ENCODE measurements at regions not wholly inside any gene's neighbourhood (a gene's known extent, or its start where the extent isn't known, plus 50 kb on each side); places are given as distances from the start of the nearest gene placed in this dataset.

DNA sequence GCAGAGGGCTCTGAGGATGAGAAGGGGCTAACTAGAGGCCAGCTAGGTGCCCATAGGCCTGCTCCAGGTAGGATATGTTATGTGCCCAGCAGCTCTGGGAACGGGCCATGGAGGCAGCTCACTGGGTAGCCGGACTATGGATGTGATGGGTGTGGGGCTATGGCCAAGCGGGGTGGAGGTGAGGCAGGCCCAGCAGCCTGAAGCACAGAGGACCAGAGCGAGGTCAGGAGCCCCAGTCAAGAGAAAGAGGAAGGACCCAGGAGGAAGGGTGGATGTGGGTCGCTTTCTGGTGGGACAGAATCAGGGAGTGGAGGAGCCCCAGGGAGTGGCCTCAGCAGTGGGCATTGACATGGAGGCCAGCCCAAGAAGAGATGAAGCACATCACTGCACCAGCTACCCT is 117.9 kb upstream of the MLN start:
- no peak for DNase-seq

DNA sequence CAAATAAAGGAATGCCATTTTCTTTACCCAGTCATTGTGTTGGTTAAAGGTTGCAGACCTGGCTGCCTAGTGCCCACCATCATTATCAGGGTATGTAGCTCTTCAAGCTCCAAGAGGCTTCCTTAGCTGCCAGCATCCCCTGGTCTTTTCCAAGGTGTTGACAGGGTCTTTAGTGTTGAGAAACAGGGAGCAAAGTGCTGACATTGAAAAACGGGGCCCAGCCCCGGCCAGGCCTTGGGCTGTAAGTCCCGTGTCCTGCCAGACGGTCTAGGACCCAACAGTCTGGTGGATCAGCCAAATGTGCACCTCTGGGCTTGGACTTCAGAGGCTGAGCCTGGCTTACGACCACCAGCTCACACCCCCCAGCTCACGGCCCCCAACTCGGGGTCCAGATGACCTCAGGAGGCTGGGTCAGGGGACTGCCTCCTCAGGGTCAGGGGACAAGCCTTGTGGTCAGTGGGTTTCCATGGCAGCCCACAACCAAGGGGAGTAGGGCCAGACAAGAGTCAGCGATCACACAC is 114.4 kb upstream of the MLN start:
- no peak for DNase-seq

DNA sequence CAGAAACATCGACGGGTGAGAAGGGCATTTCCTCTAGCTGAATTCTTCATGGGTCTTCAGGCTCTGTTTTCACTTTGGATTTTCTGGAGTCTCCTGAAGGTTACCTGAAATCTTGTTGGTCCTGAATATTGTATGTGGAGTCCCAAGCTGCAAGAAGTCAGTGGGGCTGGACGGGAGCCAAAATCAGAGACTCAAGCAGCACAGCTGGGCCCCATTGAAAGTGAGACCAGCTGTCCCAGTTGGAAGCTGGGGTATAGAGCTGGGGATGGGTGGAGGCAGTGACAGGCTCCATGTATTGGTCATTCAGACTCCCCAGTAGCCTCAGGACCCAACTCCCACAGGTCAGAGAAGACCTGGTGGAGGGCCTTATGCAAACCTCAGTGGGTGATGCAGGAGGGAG is 111.3 kb upstream of the MLN start:
- no peak for DNase-seq

DNA sequence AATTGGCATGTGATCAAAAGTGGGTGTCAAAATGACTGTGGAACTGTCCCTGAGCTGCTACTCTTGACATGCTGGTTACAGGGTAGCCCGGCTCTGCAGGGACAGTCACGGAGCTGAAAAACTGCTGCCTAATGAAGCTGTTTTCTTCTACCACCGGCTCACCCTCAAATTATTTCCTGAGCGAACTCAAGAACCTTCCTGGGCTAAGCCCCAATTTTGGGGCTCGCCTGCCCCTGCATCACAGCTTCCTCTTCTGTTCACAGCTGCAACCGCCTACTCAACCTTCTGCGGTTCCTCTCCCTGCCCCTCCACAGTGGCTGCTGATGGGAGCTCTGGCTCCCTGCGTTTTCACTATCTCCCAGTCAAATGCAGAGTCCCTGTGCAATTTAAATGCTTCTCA is 110.8 kb upstream of the MLN start:
- DNase-seq: no peak

DNA sequence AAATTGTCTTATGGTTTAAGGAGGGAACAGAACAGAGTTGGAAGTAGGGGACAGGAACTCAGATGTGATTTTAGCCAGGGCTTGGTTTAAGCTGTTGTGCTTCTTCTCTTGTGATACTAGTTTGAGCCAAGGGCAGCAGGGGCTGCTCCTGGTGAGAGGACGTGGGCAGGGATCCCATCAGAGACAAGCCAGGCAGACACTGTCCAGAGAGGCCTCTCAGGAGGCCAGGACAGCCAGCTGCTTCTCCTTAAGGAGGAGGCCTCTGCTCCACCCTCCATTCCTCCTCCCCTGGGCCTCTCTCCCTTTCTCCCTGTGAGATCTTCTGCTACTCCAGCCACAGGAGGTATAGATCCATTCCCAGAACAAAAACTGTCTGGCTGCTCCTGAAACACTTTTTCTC is 108.4 kb upstream of the MLN start:
- DNase-seq: no peak

GRCh38 chr6:33911488-33911887 is 107.7 kb upstream of the MLN start:
- no peak for DNase-seq

DNA sequence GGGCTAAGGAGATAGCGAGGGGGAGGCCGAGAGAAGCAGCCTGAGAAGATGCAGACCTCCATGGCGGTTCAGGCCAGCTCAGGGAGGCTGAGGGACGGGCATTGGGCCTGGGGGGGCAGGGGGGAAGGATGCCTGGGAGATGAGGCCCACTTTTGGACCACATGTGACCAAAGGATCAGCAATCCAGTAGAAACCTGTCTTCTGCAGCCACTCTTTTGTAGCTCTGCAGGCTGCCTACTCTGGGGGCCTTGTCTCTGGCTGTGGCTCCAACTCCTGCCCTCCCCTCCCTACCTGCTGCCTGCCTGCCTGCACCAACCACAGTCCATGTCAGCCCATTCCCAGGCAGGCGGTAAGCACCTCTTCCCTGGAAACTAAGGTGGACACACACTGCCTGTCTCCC is 106.8 kb upstream of the MLN start:
- no peak for DNase-seq

DNA sequence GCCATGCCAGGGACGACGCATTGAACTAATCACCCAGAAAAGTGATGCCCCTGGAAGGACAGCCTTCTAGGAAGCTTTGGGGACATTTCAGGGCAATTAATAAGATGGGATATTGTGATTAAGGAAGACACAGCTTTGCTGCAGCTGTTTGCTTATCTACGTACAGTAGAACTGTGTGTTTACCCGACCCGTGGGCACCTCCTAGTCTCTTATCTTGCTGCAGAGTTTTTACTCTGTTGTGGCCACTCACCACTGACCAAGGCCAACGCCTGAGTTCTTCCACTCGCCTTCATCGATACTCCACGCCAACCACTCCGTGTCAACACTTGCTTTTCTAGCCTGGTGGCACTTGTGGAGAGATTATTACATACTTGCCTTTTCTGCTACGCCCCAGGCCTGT is 105.9 kb upstream of the MLN start:
- no peak for DNase-seq

GRCh38 chr6:33908025-33908424 is 104.2 kb upstream of the MLN start:
- no peak for DNase-seq

GRCh38 chr6:33907227-33907626 is 103.4 kb upstream of the MLN start:
- no peak for DNase-seq

DNA sequence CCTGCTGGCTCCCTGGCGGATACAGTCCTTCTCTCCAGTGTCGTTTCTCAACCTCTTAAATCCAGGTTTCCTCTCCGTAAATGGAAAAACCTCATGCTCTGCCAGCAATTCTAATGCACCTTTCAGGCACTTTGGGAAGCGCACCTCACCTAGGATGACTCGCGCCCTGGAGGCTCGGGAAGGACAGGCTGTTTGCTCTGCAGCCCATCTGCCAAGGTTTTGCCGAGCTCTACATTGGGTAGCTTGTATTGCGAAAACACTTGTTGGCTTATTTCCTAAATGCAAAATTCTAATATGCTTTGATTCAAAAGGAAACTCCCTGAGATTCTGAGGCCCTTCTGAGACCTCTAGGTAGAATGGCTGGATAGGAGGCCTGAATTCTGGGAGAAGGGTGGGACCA is 102.6 kb upstream of the MLN start:
- DNase-seq: no peak

DNA sequence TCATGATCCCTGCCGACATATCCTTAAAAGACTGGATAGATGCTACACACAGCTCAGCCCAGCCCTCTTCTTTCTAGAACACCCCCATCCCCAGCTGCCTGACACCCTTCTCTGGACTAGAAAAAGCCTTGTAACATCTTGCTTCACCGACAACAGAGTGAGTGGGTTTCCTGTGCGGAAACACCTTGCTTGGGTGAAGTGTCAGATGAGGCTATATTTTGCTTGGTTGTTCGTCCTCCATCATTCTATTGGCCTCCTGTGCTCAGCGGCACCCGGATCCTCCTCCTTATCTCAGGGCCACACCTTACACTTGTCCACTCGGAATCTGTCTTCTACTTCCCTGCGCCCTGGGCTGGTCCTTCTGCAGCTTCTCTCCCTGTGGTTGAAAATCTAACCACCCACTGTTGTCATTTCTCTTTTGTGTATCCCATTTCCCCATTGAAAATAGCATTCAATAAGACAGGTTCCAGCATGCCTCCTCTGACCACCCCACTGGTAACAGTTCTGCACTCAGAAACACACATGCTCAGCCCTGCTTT is 101.3 kb upstream of the MLN start:
- peak; percentile 15 for DNase-seq

GRCh38 chr6:33904747-33905065 is 100.9 kb upstream of the MLN start:
- DNase-seq: no peak

DNA sequence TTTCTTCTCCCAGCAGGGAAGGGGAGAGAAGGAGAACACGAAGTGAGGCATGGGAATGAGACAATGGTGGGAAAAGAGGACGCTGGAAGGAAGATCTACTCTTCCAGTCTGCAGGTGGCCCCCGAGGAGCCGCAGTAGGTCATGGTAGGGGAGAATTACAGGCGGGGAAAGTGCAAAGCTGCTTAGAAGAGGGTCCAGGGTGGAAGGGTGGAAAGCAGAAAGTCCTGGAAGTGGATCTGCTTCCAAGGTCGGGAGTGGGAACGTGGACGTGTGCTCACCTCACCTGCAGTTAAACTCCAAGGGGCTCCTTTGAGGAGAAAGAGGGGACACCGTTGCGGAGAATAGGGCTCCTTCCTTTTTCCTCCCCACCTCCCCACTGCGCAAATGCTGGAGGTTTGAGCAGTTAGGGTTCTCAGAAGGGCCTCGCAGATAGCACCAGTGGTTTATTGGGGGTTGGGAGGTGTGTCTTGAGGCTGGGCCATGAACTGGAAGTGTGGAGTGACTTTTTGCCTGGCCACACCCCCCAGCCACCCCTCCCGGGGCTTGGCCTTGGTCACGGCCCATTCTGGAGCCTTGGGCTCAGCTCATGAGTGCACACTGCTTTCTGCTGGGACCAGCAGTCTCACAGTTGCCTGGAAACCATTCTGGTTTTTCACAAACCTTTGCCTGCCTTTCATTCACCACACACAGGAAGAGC is 100.4 kb upstream of the MLN start:
- peak; percentile 30 for DNase-seq

DNA sequence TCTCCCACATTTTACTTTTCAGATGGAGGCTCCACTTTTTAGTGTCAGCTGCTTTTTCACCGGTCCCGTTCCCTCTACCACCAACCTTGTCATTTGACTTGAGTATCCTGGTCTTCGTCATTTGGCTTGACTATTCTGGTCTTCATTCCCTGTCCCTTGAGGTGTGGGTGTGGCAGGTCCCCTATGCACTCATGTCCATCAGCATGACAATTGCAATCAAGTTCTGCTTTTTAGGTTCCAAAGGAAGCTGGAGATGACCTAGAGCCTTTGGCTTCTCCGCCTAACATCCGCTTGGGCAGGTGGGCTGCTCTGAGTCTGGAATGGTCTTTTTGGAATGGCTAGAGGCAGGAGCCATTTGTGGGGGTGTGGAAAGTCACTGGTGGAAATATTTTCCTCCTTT is 99.8 kb upstream of the MLN start:
- DNase-seq: no peak

GRCh38 chr6:33902457-33902853 is 98.7 kb upstream of the MLN start:
- no peak for DNase-seq

GRCh38 chr6:33901822-33902456 is 98.1 kb upstream of the MLN start:
- DNase-seq: no peak

GRCh38 chr6:33898771-33899170 is 95.0 kb upstream of the MLN start:
- no peak for DNase-seq

- no peak for DNase-seq
These were observed 93.5 kb upstream of the MLN start for GRCh38 chr6:33897189-33897780.

DNA sequence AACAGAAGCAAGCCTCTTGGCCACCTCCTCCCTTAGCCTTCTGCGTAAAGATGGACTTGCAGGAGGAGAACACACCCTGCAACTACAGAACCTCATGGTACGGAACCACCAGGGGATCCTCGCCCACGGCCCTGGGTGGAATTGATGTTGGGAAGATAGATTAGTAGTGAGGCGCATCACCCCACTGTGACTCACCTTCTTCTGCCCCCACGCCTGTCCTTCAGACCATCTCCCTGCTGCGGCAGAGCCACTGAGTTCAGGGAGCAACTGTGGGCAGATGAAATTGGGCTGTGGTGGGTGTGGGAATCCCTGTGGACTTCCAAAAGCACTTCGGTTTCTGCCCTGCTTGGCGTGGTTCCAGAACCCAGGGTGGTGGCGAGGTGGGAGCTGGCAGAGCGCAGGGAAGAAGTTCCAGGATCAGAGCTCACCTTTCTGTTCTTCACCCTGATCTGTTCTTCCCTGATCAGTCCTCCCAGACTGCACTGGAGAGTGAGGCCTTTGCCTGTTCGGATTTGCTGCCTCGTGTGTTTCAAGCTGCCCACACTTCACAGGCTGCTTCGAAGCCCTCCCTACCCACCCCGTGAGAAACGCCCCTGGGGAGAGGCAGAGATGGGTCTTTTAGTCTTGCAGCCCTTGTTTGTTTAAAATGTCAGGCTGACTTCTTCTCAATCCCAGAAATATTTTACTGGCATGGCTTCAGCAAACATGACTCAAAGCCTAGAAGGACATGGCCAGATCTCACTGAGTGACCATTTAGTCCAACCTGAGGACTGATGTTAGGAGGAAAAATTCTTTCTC is 92.8 kb upstream of the MLN start:
- peak; percentile 45 for DNase-seq

GRCh38 chr6:33895988-33896387 is 92.2 kb upstream of the MLN start:
- DNase-seq: no peak

GRCh38 chr6:33895296-33895695 is 91.5 kb upstream of the MLN start:
- no peak for DNase-seq

GRCh38 chr6:33894438-33894837 is 90.6 kb upstream of the MLN start:
- DNase-seq: no peak
